Panc1 (cell line): ENCODE measurements at regions not wholly inside any gene's neighbourhood (a gene's known extent, or its start where the extent isn't known, plus 50 kb on each side); places are given as distances from the start of the nearest gene placed in this dataset.

Source experiments
- POLR2AphosphoS5 ChIP-seq: IDR thresholded peaks from 2 replicates; pipeline ENCODE4 v1.6.1; 2012; ENCODE audit warnings: mild to moderate bottlenecking, low read depth, low read length, moderate library complexity
- TCF7L2 ChIP-seq: IDR thresholded peaks from 2 replicates; pipeline ENCODE4 v1.6.1; 2011; ENCODE audit warnings: mild to moderate bottlenecking, low read depth, low read length, inconsistent platforms
- TF ChIP-seq, protein P1 (sequence below): fragments of 450-650 bp; IDR thresholded peaks from 2 replicates; pipeline ENCODE4 v1.5.1; 2017; ENCODE audit warnings: mild to moderate bottlenecking
- TF ChIP-seq, protein P2 (sequence below), 2 experiments: IDR thresholded peaks; 2 replicates each; pipeline ENCODE4 v1.6.1; 2011 to 2012; ENCODE audit warnings: low read depth in 2 of 2, control low read depth in 1 of 2, low read length in 1 of 2, mild to moderate bottlenecking in 1 of 2, moderate library complexity in 1 of 2; ENCODE audit not compliant: insufficient read depth in 1 of 2

DNA sequence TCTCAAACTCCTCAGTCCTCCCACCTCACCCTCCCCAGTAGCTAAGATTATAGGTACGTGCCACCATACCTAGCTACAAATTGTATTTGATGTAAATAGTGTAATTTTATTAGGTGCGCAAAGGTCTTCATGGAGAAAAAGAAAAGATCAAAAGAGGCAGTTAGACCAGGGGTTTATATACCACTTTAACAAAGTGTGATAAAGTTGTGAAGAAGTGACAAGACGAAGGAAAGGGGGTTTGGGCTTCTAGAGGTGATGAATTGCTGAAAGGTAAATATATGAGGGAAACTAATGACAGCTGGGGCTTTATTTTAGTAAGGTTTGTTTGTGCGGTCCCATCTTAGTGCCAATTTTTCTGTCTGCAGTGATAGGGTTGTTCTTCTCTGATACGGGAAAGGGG is 105.3 kb downstream of the CD24 start:
- TF ChIP-seq, protein P1, sequence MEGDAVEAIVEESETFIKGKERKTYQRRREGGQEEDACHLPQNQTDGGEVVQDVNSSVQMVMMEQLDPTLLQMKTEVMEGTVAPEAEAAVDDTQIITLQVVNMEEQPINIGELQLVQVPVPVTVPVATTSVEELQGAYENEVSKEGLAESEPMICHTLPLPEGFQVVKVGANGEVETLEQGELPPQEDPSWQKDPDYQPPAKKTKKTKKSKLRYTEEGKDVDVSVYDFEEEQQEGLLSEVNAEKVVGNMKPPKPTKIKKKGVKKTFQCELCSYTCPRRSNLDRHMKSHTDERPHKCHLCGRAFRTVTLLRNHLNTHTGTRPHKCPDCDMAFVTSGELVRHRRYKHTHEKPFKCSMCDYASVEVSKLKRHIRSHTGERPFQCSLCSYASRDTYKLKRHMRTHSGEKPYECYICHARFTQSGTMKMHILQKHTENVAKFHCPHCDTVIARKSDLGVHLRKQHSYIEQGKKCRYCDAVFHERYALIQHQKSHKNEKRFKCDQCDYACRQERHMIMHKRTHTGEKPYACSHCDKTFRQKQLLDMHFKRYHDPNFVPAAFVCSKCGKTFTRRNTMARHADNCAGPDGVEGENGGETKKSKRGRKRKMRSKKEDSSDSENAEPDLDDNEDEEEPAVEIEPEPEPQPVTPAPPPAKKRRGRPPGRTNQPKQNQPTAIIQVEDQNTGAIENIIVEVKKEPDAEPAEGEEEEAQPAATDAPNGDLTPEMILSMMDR, result no peak
- TF ChIP-seq POLR2AphosphoS5, result no peak
- TF ChIP-seq, protein P2, sequence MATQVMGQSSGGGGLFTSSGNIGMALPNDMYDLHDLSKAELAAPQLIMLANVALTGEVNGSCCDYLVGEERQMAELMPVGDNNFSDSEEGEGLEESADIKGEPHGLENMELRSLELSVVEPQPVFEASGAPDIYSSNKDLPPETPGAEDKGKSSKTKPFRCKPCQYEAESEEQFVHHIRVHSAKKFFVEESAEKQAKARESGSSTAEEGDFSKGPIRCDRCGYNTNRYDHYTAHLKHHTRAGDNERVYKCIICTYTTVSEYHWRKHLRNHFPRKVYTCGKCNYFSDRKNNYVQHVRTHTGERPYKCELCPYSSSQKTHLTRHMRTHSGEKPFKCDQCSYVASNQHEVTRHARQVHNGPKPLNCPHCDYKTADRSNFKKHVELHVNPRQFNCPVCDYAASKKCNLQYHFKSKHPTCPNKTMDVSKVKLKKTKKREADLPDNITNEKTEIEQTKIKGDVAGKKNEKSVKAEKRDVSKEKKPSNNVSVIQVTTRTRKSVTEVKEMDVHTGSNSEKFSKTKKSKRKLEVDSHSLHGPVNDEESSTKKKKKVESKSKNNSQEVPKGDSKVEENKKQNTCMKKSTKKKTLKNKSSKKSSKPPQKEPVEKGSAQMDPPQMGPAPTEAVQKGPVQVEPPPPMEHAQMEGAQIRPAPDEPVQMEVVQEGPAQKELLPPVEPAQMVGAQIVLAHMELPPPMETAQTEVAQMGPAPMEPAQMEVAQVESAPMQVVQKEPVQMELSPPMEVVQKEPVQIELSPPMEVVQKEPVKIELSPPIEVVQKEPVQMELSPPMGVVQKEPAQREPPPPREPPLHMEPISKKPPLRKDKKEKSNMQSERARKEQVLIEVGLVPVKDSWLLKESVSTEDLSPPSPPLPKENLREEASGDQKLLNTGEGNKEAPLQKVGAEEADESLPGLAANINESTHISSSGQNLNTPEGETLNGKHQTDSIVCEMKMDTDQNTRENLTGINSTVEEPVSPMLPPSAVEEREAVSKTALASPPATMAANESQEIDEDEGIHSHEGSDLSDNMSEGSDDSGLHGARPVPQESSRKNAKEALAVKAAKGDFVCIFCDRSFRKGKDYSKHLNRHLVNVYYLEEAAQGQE (IDR thresholded peaks at IDR 0.05; ENCODE audit: insufficient read depth in 1 of 2, low read depth in 2 of 2, low read length in 1 of 2), result no peak
- no peak for TF ChIP-seq TCF7L2
